ENCODE measurements at regions not wholly inside any gene's neighbourhood (a gene's known extent, or its start where the extent isn't known, plus 50 kb on each side); places are given as distances from the start of the nearest gene placed in this dataset.

DNA sequence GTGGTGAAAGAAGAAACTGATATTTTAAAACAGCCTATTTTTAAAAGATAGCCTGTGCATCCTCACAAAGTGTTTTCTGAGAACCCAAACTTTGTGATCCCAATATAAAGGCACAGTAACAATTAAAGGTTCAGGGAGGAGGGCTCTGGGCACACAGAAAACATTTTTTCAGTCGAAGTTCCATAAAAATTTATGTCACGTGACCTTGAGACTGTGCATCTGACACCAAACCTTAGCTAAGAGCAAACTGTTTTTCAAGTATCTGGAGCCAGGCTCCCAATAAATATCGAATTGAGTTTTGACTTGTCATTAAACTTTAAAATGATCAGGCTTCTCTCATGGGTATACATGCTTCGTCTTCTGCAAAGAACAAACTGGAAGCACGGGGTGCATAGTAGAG lies 177.9 kb downstream of the BEND2 start:
- Histone ChIP-seq H3K4me1 (no peaks in the 10 kb centered on the region), H3K9me3 (no peaks in the 10 kb centered on the region), H3K27me3 (peaks cover 0 to 5% of the 10 kb centered on the region in 2 donors), H3K36me3 (no peaks in the 10 kb centered on the region), H3K4me3 (no peak overlapping the region), H3K27ac (no peak overlapping the region)
- TF ChIP-seq POLR2A (IDR thresholded peaks at IDR 0.05) (no peak), EP300 (IDR thresholded peaks at IDR 0.05) (no peak)
- TF ChIP-seq, protein P1, sequence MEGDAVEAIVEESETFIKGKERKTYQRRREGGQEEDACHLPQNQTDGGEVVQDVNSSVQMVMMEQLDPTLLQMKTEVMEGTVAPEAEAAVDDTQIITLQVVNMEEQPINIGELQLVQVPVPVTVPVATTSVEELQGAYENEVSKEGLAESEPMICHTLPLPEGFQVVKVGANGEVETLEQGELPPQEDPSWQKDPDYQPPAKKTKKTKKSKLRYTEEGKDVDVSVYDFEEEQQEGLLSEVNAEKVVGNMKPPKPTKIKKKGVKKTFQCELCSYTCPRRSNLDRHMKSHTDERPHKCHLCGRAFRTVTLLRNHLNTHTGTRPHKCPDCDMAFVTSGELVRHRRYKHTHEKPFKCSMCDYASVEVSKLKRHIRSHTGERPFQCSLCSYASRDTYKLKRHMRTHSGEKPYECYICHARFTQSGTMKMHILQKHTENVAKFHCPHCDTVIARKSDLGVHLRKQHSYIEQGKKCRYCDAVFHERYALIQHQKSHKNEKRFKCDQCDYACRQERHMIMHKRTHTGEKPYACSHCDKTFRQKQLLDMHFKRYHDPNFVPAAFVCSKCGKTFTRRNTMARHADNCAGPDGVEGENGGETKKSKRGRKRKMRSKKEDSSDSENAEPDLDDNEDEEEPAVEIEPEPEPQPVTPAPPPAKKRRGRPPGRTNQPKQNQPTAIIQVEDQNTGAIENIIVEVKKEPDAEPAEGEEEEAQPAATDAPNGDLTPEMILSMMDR (IDR thresholded peaks at IDR 0.05), result no peak
- 46% methylated on average over 5 of the region's 5 CpGs for WGBS, 2 donors
- DNase-seq (ENCODE audit: low spot score in 2 of 2), result no peak

DNA sequence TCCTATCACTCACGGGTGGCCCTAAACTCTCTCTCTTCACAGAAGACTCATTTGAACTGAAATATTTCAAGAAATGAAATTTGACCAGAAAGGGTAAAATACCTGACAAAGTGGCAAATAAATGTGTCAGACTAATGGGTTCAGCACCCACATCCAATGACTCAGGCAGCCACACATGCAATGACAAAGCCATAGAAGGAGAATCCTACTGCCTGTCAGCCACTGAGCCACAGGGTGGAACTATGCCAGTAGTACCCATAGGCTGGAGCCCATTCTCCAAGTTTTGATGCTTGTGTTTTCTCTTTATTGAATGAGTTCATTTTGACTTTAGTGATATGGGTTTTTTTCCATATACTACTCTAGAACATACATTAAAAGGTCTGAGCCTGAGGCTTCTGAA lies 179.0 kb downstream of the BEND2 start:
- H3K36me3 ChIP-seq, result no peaks in the 10 kb centered on the region
- H3K27me3 ChIP-seq, result peaks cover 0 to 5% of the 10 kb centered on the region in 2 donors
- 74 to 80% methylated on average over 1 of the region's 1 CpG for WGBS, 2 donors
- no peak overlapping the region for H3K4me3 ChIP-seq
- DNase-seq (ENCODE audit: low spot score in 2 of 2), result no peak
- H3K4me1 ChIP-seq, result no peaks in the 10 kb centered on the region
- H3K9me3 ChIP-seq, result no peaks in the 10 kb centered on the region
- TF ChIP-seq POLR2A (IDR thresholded peaks at IDR 0.05) (no peak), EP300 (IDR thresholded peaks at IDR 0.05) (no peak)
- TF ChIP-seq, protein P1 (IDR thresholded peaks at IDR 0.05), result no peak
- H3K27ac ChIP-seq, result no peak overlapping the region

DNA sequence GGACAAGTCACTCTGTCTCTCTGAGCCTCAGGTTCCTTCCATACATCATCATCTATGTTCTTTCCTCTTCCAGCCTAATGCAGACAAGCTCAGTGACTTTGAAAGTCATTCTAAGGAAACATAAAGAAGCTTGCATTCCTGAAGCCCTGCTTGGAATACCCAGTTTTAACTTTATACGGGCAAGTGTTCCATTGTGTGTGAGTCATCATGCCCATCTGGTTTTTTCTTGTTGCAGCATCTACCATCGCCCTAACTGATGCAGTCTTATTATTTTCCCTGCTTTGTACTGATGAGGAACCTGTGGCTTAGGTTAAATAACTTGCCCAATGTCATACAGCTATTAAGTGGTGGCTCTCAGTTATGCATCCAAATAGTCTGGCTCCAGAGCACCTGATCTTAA lies 177.9 kb upstream of the RAI2 start:
- 76 to 78% methylated on average over 2 of the region's 2 CpGs for WGBS, 2 donors

DNA sequence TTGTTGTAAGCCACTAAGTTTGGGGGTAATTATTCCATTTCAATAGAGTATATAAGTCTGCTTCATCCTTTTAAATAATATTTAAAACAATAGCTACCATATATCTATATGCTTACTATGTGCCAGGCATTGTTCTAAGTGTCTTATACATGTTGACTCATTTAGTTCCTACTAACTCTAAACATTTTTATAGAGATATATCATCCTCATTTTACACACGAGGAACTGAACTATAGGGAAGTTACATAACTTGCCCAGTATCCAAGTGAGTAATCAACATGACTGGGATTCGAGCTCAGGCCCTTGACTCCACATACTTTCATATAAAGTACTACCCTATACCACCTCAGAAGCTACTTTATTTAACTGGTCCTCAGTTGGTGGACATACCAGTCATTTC lies 175.3 kb upstream of the RAI2 start:
- Histone ChIP-seq H3K4me3 (no peak overlapping the region), H3K4me1 (no peaks in the 10 kb centered on the region), H3K27ac (no peak overlapping the region), H3K27me3 (no peaks in the 10 kb centered on the region), H3K9me3 (no peaks in the 10 kb centered on the region), H3K36me3 (no peaks in the 10 kb centered on the region)
- TF ChIP-seq EP300 (IDR thresholded peaks at IDR 0.05) (no peak), POLR2A (IDR thresholded peaks at IDR 0.05) (no peak)
- TF ChIP-seq, protein P1 (IDR thresholded peaks at IDR 0.05), result no peak
- DNase-seq (ENCODE audit: low spot score in 2 of 2), result no peak
- 63 to 88% methylated on average over 2 of the region's 2 CpGs for WGBS, 2 donors

More for the DNA sequence above, 177.9 kb upstream of the RAI2 start:
- DNase-seq (ENCODE audit: low spot score in 2 of 2), result no peak
- Histone ChIP-seq H3K27ac (no peak overlapping the region), H3K4me1 (no peaks in the 10 kb centered on the region), H3K9me3 (no peaks in the 10 kb centered on the region), H3K4me3 (no peak overlapping the region), H3K27me3 (peaks cover 0 to 5% of the 10 kb centered on the region in 2 donors), H3K36me3 (no peaks in the 10 kb centered on the region)
- TF ChIP-seq EP300 (IDR thresholded peaks at IDR 0.05), result no peak
- TF ChIP-seq, protein P1 (IDR thresholded peaks at IDR 0.05), result no peak
- TF ChIP-seq POLR2A (IDR thresholded peaks at IDR 0.05), result no peak

DNA sequence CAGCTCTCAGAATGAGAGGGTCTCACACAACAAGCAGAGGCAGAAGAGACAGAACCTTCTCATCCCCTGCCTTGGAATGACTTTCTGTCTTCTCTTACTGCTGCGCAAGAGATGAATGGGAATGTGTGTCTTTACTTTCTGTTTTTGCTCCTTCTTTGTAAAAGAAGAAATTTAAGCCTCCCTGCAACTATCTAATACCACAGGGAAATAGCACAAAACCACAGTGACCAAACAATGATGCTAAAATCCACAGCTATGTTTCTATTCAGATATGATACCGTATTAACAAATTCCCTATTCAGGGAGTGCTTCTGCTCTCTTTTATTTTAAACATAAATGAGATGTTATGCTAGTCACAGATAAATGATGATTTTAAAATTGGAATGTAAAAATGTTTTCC lies 173.8 kb upstream of the RAI2 start:
- H3K36me3 ChIP-seq, result no peaks in the 10 kb centered on the region
- no peak overlapping the region for H3K4me3 ChIP-seq
- H3K4me1 ChIP-seq, result no peaks in the 10 kb centered on the region
- no peak for DNase-seq (ENCODE audit: low spot score in 2 of 2)
- no peaks in the 10 kb centered on the region for H3K27me3 ChIP-seq
- no peak for TF ChIP-seq EP300 (IDR thresholded peaks at IDR 0.05)
- no peak for TF ChIP-seq POLR2A (IDR thresholded peaks at IDR 0.05)
- TF ChIP-seq, protein P1 (IDR thresholded peaks at IDR 0.05), result no peak
- WGBS, 2 donors, result 32 to 52% methylated on average over 2 of the region's 2 CpGs
- no peaks in the 10 kb centered on the region for H3K9me3 ChIP-seq
- H3K27ac ChIP-seq, result no peak overlapping the region

Measured in tibial nerve (tissue), 4 donors.